ENCODE measurements at regions not wholly inside any gene's neighbourhood (a gene's known extent, or its start where the extent isn't known, plus 50 kb on each side); places are given as distances from the start of the nearest gene placed in this dataset.
"Not testable (repeated sequence)": the region's sequence is repeated elsewhere in the genome, so short reads cannot be mapped to it uniquely, and the experiment has no call there.

GRCh38 chr6:100096341-100096740 lies 102.3 kb upstream of the MCHR2 start:
- H3K9ac ChIP-seq (ENCODE audit: low read length): no peak overlapping the region
- no peaks in the 10 kb centered on the region for H3K36me3 ChIP-seq (ENCODE audit: control insufficient read depth, insufficient read depth, low read length)
- no peak overlapping the region for H3K4me3 ChIP-seq (ENCODE audit: low read depth, low read length)
- H3K27ac ChIP-seq (ENCODE audit: low read depth, low read length): no peak overlapping the region
- no peaks in the 10 kb centered on the region for H3K27me3 ChIP-seq (ENCODE audit: control insufficient read depth, insufficient read depth, low read length)
- H3K4me1 ChIP-seq (ENCODE audit: control insufficient read depth, insufficient read depth, low read length): no peaks in the 10 kb centered on the region
- no peaks in the 10 kb centered on the region for H3K9me3 ChIP-seq (ENCODE audit: control insufficient read depth, insufficient read depth, low read depth, low read length)

GRCh38 chr6:100093405-100093804 lies 99.4 kb upstream of the MCHR2 start:
- no peaks in the 10 kb centered on the region for H3K9me3 ChIP-seq (ENCODE audit: control insufficient read depth, insufficient read depth, low read depth, low read length)
- H3K27me3 ChIP-seq (ENCODE audit: control insufficient read depth, insufficient read depth, low read length): no peaks in the 10 kb centered on the region

GRCh38 chr6:100088009-100088408 lies 94.0 kb upstream of the MCHR2 start:
- no peaks in the 10 kb centered on the region for H3K9me3 ChIP-seq (ENCODE audit: control insufficient read depth, insufficient read depth, low read depth, low read length)
- H3K27ac ChIP-seq (ENCODE audit: low read depth, low read length): no peak overlapping the region
- no peak overlapping the region for H3K9ac ChIP-seq (ENCODE audit: low read length)
- no peaks in the 10 kb centered on the region for H3K4me1 ChIP-seq (ENCODE audit: control insufficient read depth, insufficient read depth, low read length)
- H3K36me3 ChIP-seq (ENCODE audit: control insufficient read depth, insufficient read depth, low read length): no peaks in the 10 kb centered on the region
- H3K27me3 ChIP-seq (ENCODE audit: control insufficient read depth, insufficient read depth, low read length): no peaks in the 10 kb centered on the region
- no peak overlapping the region for H3K4me3 ChIP-seq (ENCODE audit: low read depth, low read length)

More at GRCh38 chr6:100093405-100093804, 99.4 kb upstream of the MCHR2 start:
- Histone ChIP-seq H3K4me1 (ENCODE audit: control insufficient read depth, insufficient read depth, low read length) (no peaks in the 10 kb centered on the region), H3K36me3 (ENCODE audit: control insufficient read depth, insufficient read depth, low read length) (no peaks in the 10 kb centered on the region), H3K9ac (ENCODE audit: low read length) (no peak overlapping the region), H3K4me3 (ENCODE audit: low read depth, low read length) (no peak overlapping the region), H3K27ac (ENCODE audit: low read depth, low read length) (no peak overlapping the region)

- H3K27ac ChIP-seq (ENCODE audit: low read depth, low read length): no peak overlapping the region
- no peaks in the 10 kb centered on the region for H3K4me1 ChIP-seq (ENCODE audit: control insufficient read depth, insufficient read depth, low read length)
- H3K36me3 ChIP-seq (ENCODE audit: control insufficient read depth, insufficient read depth, low read length): no peaks in the 10 kb centered on the region
- no peak overlapping the region for H3K4me3 ChIP-seq (ENCODE audit: low read depth, low read length)
- H3K9me3 ChIP-seq (ENCODE audit: control insufficient read depth, insufficient read depth, low read depth, low read length): no peaks in the 10 kb centered on the region
- no peaks in the 10 kb centered on the region for H3K27me3 ChIP-seq (ENCODE audit: control insufficient read depth, insufficient read depth, low read length)
- H3K9ac ChIP-seq (ENCODE audit: low read length): no peak overlapping the region
Observed at GRCh38 chr6:100084991-100085364, 91.0 kb upstream of the MCHR2 start.

- H3K27ac ChIP-seq (ENCODE audit: low read depth, low read length): no peak overlapping the region
Observed at GRCh38 chr6:100084316-100084990, 90.4 kb upstream of the MCHR2 start.

GRCh38 chr6:100078509-100078908 lies 84.5 kb upstream of the MCHR2 start:
- Histone ChIP-seq H3K27ac (ENCODE audit: low read depth, low read length) (no peak overlapping the region), H3K9ac (ENCODE audit: low read length) (no peak overlapping the region), H3K4me3 (ENCODE audit: low read depth, low read length) (no peak overlapping the region), H3K9me3 (ENCODE audit: control insufficient read depth, insufficient read depth, low read depth, low read length) (no peaks in the 10 kb centered on the region), H3K4me1 (ENCODE audit: control insufficient read depth, insufficient read depth, low read length) (no peaks in the 10 kb centered on the region), H3K36me3 (ENCODE audit: control insufficient read depth, insufficient read depth, low read length) (no peaks in the 10 kb centered on the region), H3K27me3 (ENCODE audit: control insufficient read depth, insufficient read depth, low read length) (no peaks in the 10 kb centered on the region)

More at GRCh38 chr6:100084316-100084990, 90.4 kb upstream of the MCHR2 start:
- no peaks in the 10 kb centered on the region for H3K4me1 ChIP-seq (ENCODE audit: control insufficient read depth, insufficient read depth, low read length)
- no peaks in the 10 kb centered on the region for H3K27me3 ChIP-seq (ENCODE audit: control insufficient read depth, insufficient read depth, low read length)
- H3K9ac ChIP-seq (ENCODE audit: low read length): no peak overlapping the region
- no peaks in the 10 kb centered on the region for H3K9me3 ChIP-seq (ENCODE audit: control insufficient read depth, insufficient read depth, low read depth, low read length)
- H3K4me3 ChIP-seq (ENCODE audit: low read depth, low read length): no peak overlapping the region
- H3K36me3 ChIP-seq (ENCODE audit: control insufficient read depth, insufficient read depth, low read length): no peaks in the 10 kb centered on the region

- Histone ChIP-seq H3K27me3 (ENCODE audit: control insufficient read depth, insufficient read depth, low read length) (no peaks in the 10 kb centered on the region), H3K9ac (ENCODE audit: low read length) (no peak overlapping the region), H3K9me3 (ENCODE audit: control insufficient read depth, insufficient read depth, low read depth, low read length) (no peaks in the 10 kb centered on the region), H3K36me3 (ENCODE audit: control insufficient read depth, insufficient read depth, low read length) (no peaks in the 10 kb centered on the region), H3K27ac (ENCODE audit: low read depth, low read length) (no peak overlapping the region), H3K4me1 (ENCODE audit: control insufficient read depth, insufficient read depth, low read length) (no peaks in the 10 kb centered on the region), H3K4me3 (ENCODE audit: low read depth, low read length) (no peak overlapping the region)
Observed at GRCh38 chr6:100065348-100065747, 71.3 kb upstream of the MCHR2 start.

- no peak overlapping the region for H3K27ac ChIP-seq (ENCODE audit: low read depth, low read length)
- H3K36me3 ChIP-seq (ENCODE audit: control insufficient read depth, insufficient read depth, low read length): no peaks in the 10 kb centered on the region
- no peak overlapping the region for H3K9ac ChIP-seq (ENCODE audit: low read length)
- no peak overlapping the region for H3K4me3 ChIP-seq (ENCODE audit: low read depth, low read length)
- no peaks in the 10 kb centered on the region for H3K9me3 ChIP-seq (ENCODE audit: control insufficient read depth, insufficient read depth, low read depth, low read length)
- no peaks in the 10 kb centered on the region for H3K4me1 ChIP-seq (ENCODE audit: control insufficient read depth, insufficient read depth, low read length)
- no peaks in the 10 kb centered on the region for H3K27me3 ChIP-seq (ENCODE audit: control insufficient read depth, insufficient read depth, low read length)
Observed at GRCh38 chr6:100062621-100063020, 68.6 kb upstream of the MCHR2 start.

- Histone ChIP-seq H3K27ac (ENCODE audit: low read depth, low read length) (no peak overlapping the region), H3K9ac (ENCODE audit: low read length) (no peak overlapping the region), H3K4me1 (ENCODE audit: control insufficient read depth, insufficient read depth, low read length) (no peaks in the 10 kb centered on the region), H3K4me3 (ENCODE audit: low read depth, low read length) (no peak overlapping the region), H3K27me3 (ENCODE audit: control insufficient read depth, insufficient read depth, low read length) (no peaks in the 10 kb centered on the region), H3K36me3 (ENCODE audit: control insufficient read depth, insufficient read depth, low read length) (no peaks in the 10 kb centered on the region), H3K9me3 (ENCODE audit: control insufficient read depth, insufficient read depth, low read depth, low read length) (no peaks in the 10 kb centered on the region)
Observed at GRCh38 chr6:100057941-100058340, 63.9 kb upstream of the MCHR2 start.

- H3K27me3 ChIP-seq (ENCODE audit: control insufficient read depth, insufficient read depth, low read length): no peaks in the 10 kb centered on the region
- no peak overlapping the region for H3K9ac ChIP-seq (ENCODE audit: low read length)
- H3K4me1 ChIP-seq (ENCODE audit: control insufficient read depth, insufficient read depth, low read length): no peaks in the 10 kb centered on the region
- H3K27ac ChIP-seq (ENCODE audit: low read depth, low read length): no peak overlapping the region
- H3K9me3 ChIP-seq (ENCODE audit: control insufficient read depth, insufficient read depth, low read depth, low read length): no peaks in the 10 kb centered on the region
- no peak overlapping the region for H3K4me3 ChIP-seq (ENCODE audit: low read depth, low read length)
- no peaks in the 10 kb centered on the region for H3K36me3 ChIP-seq (ENCODE audit: control insufficient read depth, insufficient read depth, low read length)
Observed at GRCh38 chr6:100050550-100050949, 56.5 kb upstream of the MCHR2 start.

- H3K27me3 ChIP-seq (ENCODE audit: control insufficient read depth, insufficient read depth, low read length); H3K9me3 ChIP-seq (ENCODE audit: control insufficient read depth, insufficient read depth, low read depth, low read length); H3K4me1 ChIP-seq (ENCODE audit: control insufficient read depth, insufficient read depth, low read length); H3K27ac ChIP-seq (ENCODE audit: low read depth, low read length); H3K36me3 ChIP-seq (ENCODE audit: control insufficient read depth, insufficient read depth, low read length); H3K9ac ChIP-seq (ENCODE audit: low read length); H3K4me3 ChIP-seq (ENCODE audit: low read depth, low read length): not testable (repeated sequence)
Observed at GRCh38 chr6:100043961-100044360, 49.9 kb upstream of the MCHR2 start.
